GM11168 (cell line): ENCODE measurements at regions not wholly inside any gene's neighbourhood (a gene's known extent, or its start where the extent isn't known, plus 50 kb on each side); places are given as distances from the start of the nearest gene placed in this dataset.

Experiments
- in situ Hi-C: fragments of 300-500 bp; cut with MboI; formaldehyde crosslinking; loops from one replicate; pipeline ENCODE4 v1.12.0; 2022; ENCODE audit warnings: low sequenced_read_pairs; ENCODE audit not compliant: unreplicated experiment

- in situ Hi-C loops, result no loop called here
Measured at GRCh38 chrX:131951166-131951565, 71.9 kb upstream of the STK26 start.

- in situ Hi-C loops, result no loop called here
Measured at GRCh38 chrX:131955099-131955777, 67.9 kb upstream of the STK26 start.

GRCh38 chrX:131958724-131959123, 64.4 kb upstream of the STK26 start:
- in situ Hi-C loops, result no loop called here

- in situ Hi-C loops, result no loop called here
Measured at GRCh38 chrX:131970347-131970746, 52.8 kb upstream of the STK26 start.
